PFSK-1 (cell line): ENCODE measurements at regions not wholly inside any gene's neighbourhood (a gene's known extent, or its start where the extent isn't known, plus 50 kb on each side); places are given as distances from the start of the nearest gene placed in this dataset.

Experiments used
- FOXP2 ChIP-seq: optimal IDR thresholded peaks from 2 replicates; pipeline ENCODE3; 2011; ENCODE audit warnings: borderline replicate concordance, control low read depth, inconsistent platforms; ENCODE audit not compliant: insufficient read depth; ENCODE audit errors: extremely low read length, extremely low read depth
- POLR2AphosphoS5 ChIP-seq: IDR thresholded peaks from 2 replicates; pipeline ENCODE4 v1.6.1; 2012; ENCODE audit warnings: low read depth, mild to moderate bottlenecking, control low read depth, low read length, moderate library complexity
- REST ChIP-seq, 2 experiments: IDR thresholded peaks; 2 replicates each; pipeline versions ENCODE4 v1.6.1 to v1.8.0; 2011 to 2012; ENCODE audit warnings: low read depth in 2 of 2, low read length in 2 of 2, control low read depth in 1 of 2, inconsistent platforms in 1 of 2, mild to moderate bottlenecking in 1 of 2, moderate library complexity in 1 of 2; ENCODE audit not compliant: insufficient read depth in 1 of 2
- SIN3A ChIP-seq: IDR thresholded peaks from 2 replicates; pipeline ENCODE4 v1.6.1; 2012; ENCODE audit warnings: mild to moderate bottlenecking, low read length, moderate library complexity, borderline replicate concordance; ENCODE audit not compliant: insufficient read depth
- TAF1 ChIP-seq: IDR thresholded peaks from 2 replicates; pipeline ENCODE4 v1.6.1; 2012; ENCODE audit warnings: low read length, control low read depth, borderline replicate concordance; ENCODE audit not compliant: insufficient read depth

- no peak for TF ChIP-seq TAF1
- TF ChIP-seq REST (IDR thresholded peaks at IDR 0.05; ENCODE audit: insufficient read depth in 1 of 2, low read depth in 2 of 2, low read length in 2 of 2) = no peak
- no peak for TF ChIP-seq FOXP2
- no peak for TF ChIP-seq POLR2AphosphoS5
- TF ChIP-seq SIN3A = no peak
Measured at GRCh38 chr6:150741633-150742200, 123.8 kb upstream of the MTHFD1L start.

- TF ChIP-seq REST (IDR thresholded peaks at IDR 0.05; ENCODE audit: insufficient read depth in 1 of 2, low read depth in 2 of 2, low read length in 2 of 2) = no peak
- TF ChIP-seq TAF1 = no peak
- TF ChIP-seq POLR2AphosphoS5 = no peak
- TF ChIP-seq SIN3A = no peak
- no peak for TF ChIP-seq FOXP2
Measured at GRCh38 chr6:150744522-150745260, 120.8 kb upstream of the MTHFD1L start.

- no peak for TF ChIP-seq SIN3A
- no peak for TF ChIP-seq TAF1
- no peak for TF ChIP-seq REST (IDR thresholded peaks at IDR 0.05; ENCODE audit: insufficient read depth in 1 of 2, low read depth in 2 of 2, low read length in 2 of 2)
- no peak for TF ChIP-seq POLR2AphosphoS5
- no peak for TF ChIP-seq FOXP2
Measured at GRCh38 chr6:150745896-150746295, 119.6 kb upstream of the MTHFD1L start.

- no peak for TF ChIP-seq TAF1
- TF ChIP-seq REST (IDR thresholded peaks at IDR 0.05; ENCODE audit: insufficient read depth in 1 of 2, low read depth in 2 of 2, low read length in 2 of 2) = no peak
- TF ChIP-seq SIN3A = no peak
- no peak for TF ChIP-seq FOXP2
- no peak for TF ChIP-seq POLR2AphosphoS5
Measured at GRCh38 chr6:150747155-150747554, 118.3 kb upstream of the MTHFD1L start.
